Ishikawa (cell line): ENCODE measurements at regions not wholly inside any gene's neighbourhood (a gene's known extent, or its start where the extent isn't known, plus 50 kb on each side); places are given as distances from the start of the nearest gene placed in this dataset.

Source experiments
- CEBPB ChIP-seq: IDR thresholded peaks from 2 replicates; pipeline ENCODE4 v1.6.1; 2012
- TEAD4 ChIP-seq: IDR thresholded peaks from 2 replicates; pipeline ENCODE4 v1.6.1; 2012
- TF ChIP-seq, protein P1 (sequence below): IDR thresholded peaks from 2 replicates; pipeline ENCODE4 v1.6.1; 2012

DNA sequence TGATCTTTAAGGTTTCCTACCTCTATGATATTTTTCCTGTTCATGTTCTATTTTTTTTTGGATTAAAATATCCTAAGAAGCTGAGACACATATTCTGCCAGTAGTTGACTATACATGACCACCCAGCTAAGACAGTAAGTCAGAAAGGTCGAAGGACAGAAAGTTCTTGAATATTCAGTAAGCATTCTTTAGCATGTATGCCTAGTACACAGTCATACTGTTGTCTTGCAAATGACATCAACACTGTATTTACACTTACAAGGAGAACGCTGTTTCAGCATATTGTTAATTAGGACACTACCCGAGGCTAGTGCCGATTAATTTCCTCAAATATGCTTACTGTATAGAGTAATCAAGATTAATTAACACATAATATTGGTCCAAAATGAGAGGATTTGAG is 300.6 kb downstream of the STIM2 start:
- TF ChIP-seq, protein P1, sequence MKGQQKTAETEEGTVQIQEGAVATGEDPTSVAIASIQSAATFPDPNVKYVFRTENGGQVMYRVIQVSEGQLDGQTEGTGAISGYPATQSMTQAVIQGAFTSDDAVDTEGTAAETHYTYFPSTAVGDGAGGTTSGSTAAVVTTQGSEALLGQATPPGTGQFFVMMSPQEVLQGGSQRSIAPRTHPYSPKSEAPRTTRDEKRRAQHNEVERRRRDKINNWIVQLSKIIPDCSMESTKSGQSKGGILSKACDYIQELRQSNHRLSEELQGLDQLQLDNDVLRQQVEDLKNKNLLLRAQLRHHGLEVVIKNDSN, result no peak
- TF ChIP-seq CEBPB (no peak), TEAD4 (no peak)
